HL-60 (cell line): ENCODE measurements at regions not wholly inside any gene's neighbourhood (a gene's known extent, or its start where the extent isn't known, plus 50 kb on each side); places are given as distances from the start of the nearest gene placed in this dataset.

Source experiments
- GABPA ChIP-seq: IDR thresholded peaks from 2 replicates; pipeline ENCODE4 v1.6.1; 2012; ENCODE audit warnings: low read depth
- POLR2AphosphoS5 ChIP-seq: IDR thresholded peaks from 2 replicates; pipeline ENCODE4 v1.6.1; 2012; ENCODE audit warnings: low read depth
- SPI1 ChIP-seq: IDR thresholded peaks from 2 replicates; pipeline ENCODE4 v1.6.1; 2012; ENCODE audit warnings: low read depth, mild to moderate bottlenecking, borderline replicate concordance
- TF ChIP-seq, protein P1 (sequence below): IDR thresholded peaks from one replicate; pipeline ENCODE4 v1.5.1; 2011; ENCODE audit warnings: low read length, control low read depth, inconsistent platforms; ENCODE audit not compliant: insufficient read depth
- TF ChIP-seq, protein P2 (sequence below): IDR thresholded peaks from 2 replicates; pipeline ENCODE4 v1.6.1; 2012; ENCODE audit warnings: low read depth; ENCODE audit not compliant: insufficient replicate concordance

DNA sequence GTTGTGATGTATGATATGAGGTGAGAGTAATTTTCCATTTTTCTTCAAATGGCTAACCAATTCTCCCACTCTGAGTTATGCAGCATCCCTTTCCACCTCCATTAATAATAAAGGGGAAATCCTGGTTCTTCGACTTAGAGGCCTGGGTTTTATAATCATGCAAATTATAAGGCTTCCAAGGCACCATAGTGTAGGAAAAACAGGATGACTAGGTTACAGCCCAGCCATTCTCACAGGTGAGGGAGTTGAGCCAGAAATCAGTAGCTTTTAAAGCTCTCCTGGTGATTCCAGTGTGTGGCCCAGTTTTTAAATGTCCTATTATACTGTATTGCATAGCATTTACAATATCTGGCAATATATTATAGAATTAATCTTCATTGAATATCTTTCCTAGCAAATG lies 203.1 kb downstream of the ARHGEF9 start:
- TF ChIP-seq, protein P1, sequence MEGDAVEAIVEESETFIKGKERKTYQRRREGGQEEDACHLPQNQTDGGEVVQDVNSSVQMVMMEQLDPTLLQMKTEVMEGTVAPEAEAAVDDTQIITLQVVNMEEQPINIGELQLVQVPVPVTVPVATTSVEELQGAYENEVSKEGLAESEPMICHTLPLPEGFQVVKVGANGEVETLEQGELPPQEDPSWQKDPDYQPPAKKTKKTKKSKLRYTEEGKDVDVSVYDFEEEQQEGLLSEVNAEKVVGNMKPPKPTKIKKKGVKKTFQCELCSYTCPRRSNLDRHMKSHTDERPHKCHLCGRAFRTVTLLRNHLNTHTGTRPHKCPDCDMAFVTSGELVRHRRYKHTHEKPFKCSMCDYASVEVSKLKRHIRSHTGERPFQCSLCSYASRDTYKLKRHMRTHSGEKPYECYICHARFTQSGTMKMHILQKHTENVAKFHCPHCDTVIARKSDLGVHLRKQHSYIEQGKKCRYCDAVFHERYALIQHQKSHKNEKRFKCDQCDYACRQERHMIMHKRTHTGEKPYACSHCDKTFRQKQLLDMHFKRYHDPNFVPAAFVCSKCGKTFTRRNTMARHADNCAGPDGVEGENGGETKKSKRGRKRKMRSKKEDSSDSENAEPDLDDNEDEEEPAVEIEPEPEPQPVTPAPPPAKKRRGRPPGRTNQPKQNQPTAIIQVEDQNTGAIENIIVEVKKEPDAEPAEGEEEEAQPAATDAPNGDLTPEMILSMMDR = no peak
- TF ChIP-seq GABPA = no peak
- TF ChIP-seq, protein P2, sequence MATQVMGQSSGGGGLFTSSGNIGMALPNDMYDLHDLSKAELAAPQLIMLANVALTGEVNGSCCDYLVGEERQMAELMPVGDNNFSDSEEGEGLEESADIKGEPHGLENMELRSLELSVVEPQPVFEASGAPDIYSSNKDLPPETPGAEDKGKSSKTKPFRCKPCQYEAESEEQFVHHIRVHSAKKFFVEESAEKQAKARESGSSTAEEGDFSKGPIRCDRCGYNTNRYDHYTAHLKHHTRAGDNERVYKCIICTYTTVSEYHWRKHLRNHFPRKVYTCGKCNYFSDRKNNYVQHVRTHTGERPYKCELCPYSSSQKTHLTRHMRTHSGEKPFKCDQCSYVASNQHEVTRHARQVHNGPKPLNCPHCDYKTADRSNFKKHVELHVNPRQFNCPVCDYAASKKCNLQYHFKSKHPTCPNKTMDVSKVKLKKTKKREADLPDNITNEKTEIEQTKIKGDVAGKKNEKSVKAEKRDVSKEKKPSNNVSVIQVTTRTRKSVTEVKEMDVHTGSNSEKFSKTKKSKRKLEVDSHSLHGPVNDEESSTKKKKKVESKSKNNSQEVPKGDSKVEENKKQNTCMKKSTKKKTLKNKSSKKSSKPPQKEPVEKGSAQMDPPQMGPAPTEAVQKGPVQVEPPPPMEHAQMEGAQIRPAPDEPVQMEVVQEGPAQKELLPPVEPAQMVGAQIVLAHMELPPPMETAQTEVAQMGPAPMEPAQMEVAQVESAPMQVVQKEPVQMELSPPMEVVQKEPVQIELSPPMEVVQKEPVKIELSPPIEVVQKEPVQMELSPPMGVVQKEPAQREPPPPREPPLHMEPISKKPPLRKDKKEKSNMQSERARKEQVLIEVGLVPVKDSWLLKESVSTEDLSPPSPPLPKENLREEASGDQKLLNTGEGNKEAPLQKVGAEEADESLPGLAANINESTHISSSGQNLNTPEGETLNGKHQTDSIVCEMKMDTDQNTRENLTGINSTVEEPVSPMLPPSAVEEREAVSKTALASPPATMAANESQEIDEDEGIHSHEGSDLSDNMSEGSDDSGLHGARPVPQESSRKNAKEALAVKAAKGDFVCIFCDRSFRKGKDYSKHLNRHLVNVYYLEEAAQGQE = no peak
- TF ChIP-seq POLR2AphosphoS5 = no peak
- no peak for TF ChIP-seq SPI1
